ENCODE measurements at regions not wholly inside any gene's neighbourhood (a gene's known extent, or its start where the extent isn't known, plus 50 kb on each side); places are given as distances from the start of the nearest gene placed in this dataset.
"Not testable (repeated sequence)": the region's sequence is repeated elsewhere in the genome, so short reads cannot be mapped to it uniquely, and the experiment has no call there.

DNA sequence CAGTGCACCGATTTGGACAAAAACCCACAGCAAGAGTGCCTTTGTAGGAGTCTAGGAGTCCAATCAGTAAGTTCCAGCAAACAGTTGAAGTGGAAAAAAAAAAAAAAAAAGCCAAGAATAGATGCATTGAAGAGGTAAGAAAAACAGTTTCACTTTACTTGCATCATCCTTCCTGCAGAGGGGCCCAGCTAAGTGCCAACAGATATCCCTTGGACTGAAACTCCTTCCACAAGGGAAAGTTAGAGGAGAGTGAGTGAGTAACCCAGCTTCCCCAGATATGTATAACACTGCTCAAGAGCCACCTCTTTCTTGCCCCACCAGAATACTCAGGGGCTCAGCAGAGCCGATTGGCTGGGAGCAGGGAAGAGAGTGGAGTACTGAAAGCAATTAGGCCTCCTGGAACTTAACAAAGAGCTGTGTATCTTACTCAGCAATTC, 617.7 kb upstream of the SMIM31 start:
- H3K27ac ChIP-seq, result no peak overlapping the region
- 52 to 56% methylated on average over 2 of the region's 2 CpGs for WGBS, 2 donors
- intact Hi-C loops (cut with DNase I), result no loop called here
- no peak for DNase-seq
- TF ChIP-seq, protein P1, sequence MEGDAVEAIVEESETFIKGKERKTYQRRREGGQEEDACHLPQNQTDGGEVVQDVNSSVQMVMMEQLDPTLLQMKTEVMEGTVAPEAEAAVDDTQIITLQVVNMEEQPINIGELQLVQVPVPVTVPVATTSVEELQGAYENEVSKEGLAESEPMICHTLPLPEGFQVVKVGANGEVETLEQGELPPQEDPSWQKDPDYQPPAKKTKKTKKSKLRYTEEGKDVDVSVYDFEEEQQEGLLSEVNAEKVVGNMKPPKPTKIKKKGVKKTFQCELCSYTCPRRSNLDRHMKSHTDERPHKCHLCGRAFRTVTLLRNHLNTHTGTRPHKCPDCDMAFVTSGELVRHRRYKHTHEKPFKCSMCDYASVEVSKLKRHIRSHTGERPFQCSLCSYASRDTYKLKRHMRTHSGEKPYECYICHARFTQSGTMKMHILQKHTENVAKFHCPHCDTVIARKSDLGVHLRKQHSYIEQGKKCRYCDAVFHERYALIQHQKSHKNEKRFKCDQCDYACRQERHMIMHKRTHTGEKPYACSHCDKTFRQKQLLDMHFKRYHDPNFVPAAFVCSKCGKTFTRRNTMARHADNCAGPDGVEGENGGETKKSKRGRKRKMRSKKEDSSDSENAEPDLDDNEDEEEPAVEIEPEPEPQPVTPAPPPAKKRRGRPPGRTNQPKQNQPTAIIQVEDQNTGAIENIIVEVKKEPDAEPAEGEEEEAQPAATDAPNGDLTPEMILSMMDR (IDR thresholded peaks at IDR 0.05), result no peak
- TF ChIP-seq POLR2A (IDR thresholded peaks at IDR 0.05), result no peak
- H3K36me3 ChIP-seq, result no peaks in the 10 kb centered on the region
- no peaks in the 10 kb centered on the region for H3K9me3 ChIP-seq
- H3K27me3 ChIP-seq, result no peaks in the 10 kb centered on the region
- H3K4me3 ChIP-seq (replicated peaks in 1 of 3), result no peak overlapping the region
- H3K4me1 ChIP-seq, result no peaks in the 10 kb centered on the region

DNA sequence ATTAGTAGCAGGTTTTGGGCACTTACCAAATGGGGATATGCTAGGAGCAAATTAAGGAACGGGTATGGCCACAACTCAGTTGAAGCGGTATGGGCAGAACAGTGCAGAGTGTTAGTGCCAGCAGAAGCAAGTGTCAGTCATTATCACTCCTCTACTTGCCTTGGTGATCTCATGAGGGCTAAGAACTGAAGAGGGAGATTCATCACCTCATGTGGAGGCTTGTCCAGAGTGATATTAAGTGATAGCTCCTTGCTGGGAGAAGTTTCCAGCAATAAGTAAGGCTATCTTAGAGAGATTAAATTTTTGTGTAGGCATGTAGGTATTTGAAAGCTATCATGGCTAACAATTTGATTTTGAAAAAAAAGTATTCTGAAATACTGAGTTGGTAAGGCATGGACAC, 615.4 kb upstream of the SMIM31 start:
- no peaks in the 10 kb centered on the region for H3K4me1 ChIP-seq
- DNase-seq, result no peak
- no peaks in the 10 kb centered on the region for H3K36me3 ChIP-seq
- no peaks in the 10 kb centered on the region for H3K27me3 ChIP-seq
- intact Hi-C loops (cut with DNase I), result no loop called here
- H3K4me3 ChIP-seq (replicated peaks in 1 of 3), result no peak overlapping the region
- no peak overlapping the region for H3K27ac ChIP-seq
- WGBS, 2 donors, result 87 to 93% methylated on average over 2 of the region's 2 CpGs
- TF ChIP-seq, protein P1 (IDR thresholded peaks at IDR 0.05), result no peak
- no peak for TF ChIP-seq POLR2A (IDR thresholded peaks at IDR 0.05)
- no peaks in the 10 kb centered on the region for H3K9me3 ChIP-seq

DNA sequence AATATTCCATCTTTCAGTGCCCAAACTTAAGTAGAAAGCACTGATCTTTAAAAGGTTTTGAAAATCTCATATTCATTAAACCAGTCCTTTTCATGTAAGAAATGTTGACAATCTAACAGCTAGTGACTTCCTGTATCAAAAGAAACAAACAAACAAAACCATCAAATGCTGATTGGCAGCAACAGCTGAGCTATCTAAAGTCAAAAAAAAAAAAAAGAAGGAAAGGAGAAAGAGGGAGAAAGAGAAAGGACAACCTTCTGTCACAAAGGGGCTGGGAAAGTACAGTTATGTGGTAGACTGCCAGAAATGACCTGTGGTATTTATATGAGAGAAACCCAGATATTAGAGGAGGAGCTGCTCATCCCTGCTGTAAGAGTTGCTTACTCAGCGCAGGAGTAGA, 614.6 kb upstream of the SMIM31 start:
- no peak overlapping the region for H3K27ac ChIP-seq
- H3K27me3 ChIP-seq, result no peaks in the 10 kb centered on the region
- no peak overlapping the region for H3K4me3 ChIP-seq (replicated peaks in 1 of 3)
- TF ChIP-seq, protein P1 (IDR thresholded peaks at IDR 0.05), result no peak
- no peak for TF ChIP-seq POLR2A (IDR thresholded peaks at IDR 0.05)
- DNase-seq, result no peak
- intact Hi-C loops (cut with DNase I), result no loop called here
- H3K36me3 ChIP-seq, result no peaks in the 10 kb centered on the region
- WGBS, 2 donors, result 96 to 100% methylated on average over 1 of the region's 1 CpG
- no peaks in the 10 kb centered on the region for H3K9me3 ChIP-seq
- no peaks in the 10 kb centered on the region for H3K4me1 ChIP-seq

DNA sequence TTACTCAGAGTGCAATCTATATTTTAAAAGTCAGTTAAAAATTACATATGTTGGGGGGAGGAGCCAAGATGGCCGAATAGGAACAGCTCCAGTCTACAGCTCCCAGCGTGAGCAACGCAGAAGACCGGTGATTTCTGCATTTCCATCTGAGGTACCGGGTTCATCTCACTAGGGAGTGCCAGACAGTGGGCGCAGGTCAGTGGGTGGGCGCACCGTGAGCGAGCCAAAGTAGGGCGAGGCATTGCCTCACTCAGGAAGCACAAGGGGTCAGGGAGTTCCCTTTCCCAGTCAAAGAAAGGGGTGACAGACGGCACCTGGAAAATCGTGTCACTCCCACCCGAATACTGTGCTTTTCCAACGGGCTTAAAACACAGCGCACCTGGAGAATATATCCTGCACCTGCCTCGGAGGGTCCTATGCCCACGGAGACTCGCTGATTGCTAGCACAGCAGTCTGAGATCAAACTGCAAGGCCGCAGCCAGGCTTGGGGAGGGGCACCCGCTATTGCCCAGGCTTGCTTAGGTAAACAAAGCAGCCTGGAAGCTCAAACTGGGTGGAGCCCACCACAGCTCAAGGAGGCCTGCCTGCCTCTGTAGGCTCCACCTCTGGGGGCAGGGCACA, 612.1 kb upstream of the SMIM31 start:
- H3K27me3 ChIP-seq; intact Hi-C loops (cut with DNase I); H3K4me3 ChIP-seq (replicated peaks in 1 of 3); H3K27ac ChIP-seq; H3K4me1 ChIP-seq; H3K9me3 ChIP-seq; H3K36me3 ChIP-seq; DNase-seq: not testable (repeated sequence)
- 85 to 94% methylated on average over 14 to 20 of the region's 20 CpGs for WGBS, 2 donors

DNA sequence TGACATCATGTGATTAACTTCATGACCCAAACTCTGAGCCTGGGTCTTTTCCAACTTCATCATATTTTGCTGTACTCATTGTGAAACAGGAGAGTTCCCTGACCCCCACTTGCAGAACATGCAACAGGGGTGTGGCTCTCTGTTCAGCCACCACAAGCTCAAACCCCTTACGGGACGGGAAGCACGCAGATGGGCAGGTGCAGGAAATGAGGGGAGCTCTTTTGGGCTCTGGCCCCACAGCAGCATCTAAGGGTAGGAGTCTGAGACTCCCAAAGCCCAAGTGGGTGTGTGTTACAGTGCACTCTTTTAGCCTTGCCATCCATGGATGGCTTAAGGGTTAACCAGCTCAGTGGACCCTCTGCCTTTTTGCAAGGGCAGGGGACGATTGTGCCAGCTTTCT, 599.5 kb upstream of the SMIM31 start:
- TF ChIP-seq POLR2A (IDR thresholded peaks at IDR 0.05), result no peak
- TF ChIP-seq, protein P1 (IDR thresholded peaks at IDR 0.05), result no peak
- intact Hi-C loops (cut with DNase I), result no loop called here

DNA sequence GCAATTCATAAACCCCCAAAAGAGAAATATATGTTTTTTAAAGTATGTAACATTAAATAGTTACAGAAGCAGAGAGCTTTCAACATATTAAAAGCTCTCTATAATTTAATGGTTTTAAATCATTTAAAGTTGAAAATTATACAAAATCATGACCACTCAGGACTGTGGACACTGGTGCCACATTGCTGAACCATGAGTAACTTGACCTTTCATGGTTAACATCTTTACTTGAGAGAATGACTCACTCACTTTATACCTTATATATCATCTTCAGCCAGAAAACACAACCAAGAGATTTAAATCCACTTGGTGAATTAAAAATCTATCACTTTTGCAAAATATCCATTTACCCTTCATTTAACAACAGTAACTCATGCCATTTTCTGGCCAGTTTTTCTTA, 584.3 kb upstream of the SMIM31 start:
- TF ChIP-seq POLR2A (IDR thresholded peaks at IDR 0.05), result no peak
- TF ChIP-seq, protein P1 (IDR thresholded peaks at IDR 0.05), result no peak
- Histone ChIP-seq H3K9me3 (no peaks in the 10 kb centered on the region), H3K36me3 (no peaks in the 10 kb centered on the region), H3K27me3 (no peaks in the 10 kb centered on the region), H3K4me1 (no peaks in the 10 kb centered on the region), H3K27ac (no peak overlapping the region), H3K4me3 (replicated peaks in 1 of 3) (no peak overlapping the region)
- DNase-seq, result no peak
- intact Hi-C loops (cut with DNase I), result no loop called here

More for the DNA sequence above, 599.5 kb upstream of the SMIM31 start:
- Histone ChIP-seq H3K9me3 (no peaks in the 10 kb centered on the region), H3K36me3 (no peaks in the 10 kb centered on the region), H3K4me3 (replicated peaks in 1 of 3) (no peak overlapping the region), H3K27ac (no peak overlapping the region), H3K4me1 (no peaks in the 10 kb centered on the region), H3K27me3 (no peaks in the 10 kb centered on the region)
- DNase-seq, result no peak
- 78 to 84% methylated on average over 4 of the region's 4 CpGs for WGBS, 2 donors
